ENCODE measurements at regions not wholly inside any gene's neighbourhood (a gene's known extent, or its start where the extent isn't known, plus 50 kb on each side); places are given as distances from the start of the nearest gene placed in this dataset.

- no peak for DNase-seq
- H3K9me3 ChIP-seq, result no peaks in the 10 kb centered on the region
- intact Hi-C loops (cut with DNase I), result no loop called here
- no peak overlapping the region for H3K4me3 ChIP-seq
- TF ChIP-seq EP300 (IDR thresholded peaks at IDR 0.05) (no peak), POLR2A (IDR thresholded peaks at IDR 0.05) (no peak), CTCF (IDR thresholded peaks at IDR 0.05) (no peak)
- H3K4me1 ChIP-seq (ENCODE audit: insufficient read depth), result no peaks in the 10 kb centered on the region
- H3K27ac ChIP-seq, result no peak overlapping the region
- H3K27me3 ChIP-seq, result no peaks in the 10 kb centered on the region
- H3K36me3 ChIP-seq, result no peaks in the 10 kb centered on the region
- WGBS, 3 donors, result 64 to 82% (median 71%) methylated on average over 1 of the region's 1 CpG
Observed at GRCh38 chr20:40591119-40591518, 97.9 kb downstream of the MAFB start.

- no peak for DNase-seq
- no peak for TF ChIP-seq CTCF (IDR thresholded peaks at IDR 0.05)
- TF ChIP-seq POLR2A (IDR thresholded peaks at IDR 0.05), result no peak
- no peak for TF ChIP-seq EP300 (IDR thresholded peaks at IDR 0.05)
- intact Hi-C loops (cut with DNase I), result no loop called here
- WGBS, 3 donors, result 3 to 10% (median 5%) methylated on average over 2 of the region's 2 CpGs
- H3K27ac ChIP-seq, result no peak overlapping the region
- H3K4me1 ChIP-seq (ENCODE audit: insufficient read depth), result no peaks in the 10 kb centered on the region
- no peak overlapping the region for H3K4me3 ChIP-seq
- no peaks in the 10 kb centered on the region for H3K9me3 ChIP-seq
- H3K36me3 ChIP-seq, result no peaks in the 10 kb centered on the region
- H3K27me3 ChIP-seq, result no peaks in the 10 kb centered on the region
Observed at GRCh38 chr20:40589581-40589980, 99.5 kb downstream of the MAFB start.

- intact Hi-C loops (cut with DNase I), result no loop called here
- Histone ChIP-seq H3K27me3 (no peaks in the 10 kb centered on the region), H3K27ac (no peak overlapping the region), H3K4me1 (ENCODE audit: insufficient read depth) (no peaks in the 10 kb centered on the region), H3K9me3 (no peaks in the 10 kb centered on the region), H3K36me3 (no peaks in the 10 kb centered on the region), H3K4me3 (no peak overlapping the region)
- WGBS, 3 donors, result 77 to 82% (median 78%) methylated on average over 4 of the region's 4 CpGs
- TF ChIP-seq EP300 (IDR thresholded peaks at IDR 0.05), result no peak
- TF ChIP-seq POLR2A (IDR thresholded peaks at IDR 0.05), result no peak
- TF ChIP-seq CTCF (IDR thresholded peaks at IDR 0.05), result no peak
- no peak for DNase-seq
Observed at GRCh38 chr20:40588891-40589290, 100.1 kb downstream of the MAFB start.

GRCh38 chr20:40587038-40587437 lies 102.0 kb downstream of the MAFB start:
- Histone ChIP-seq H3K27me3 (no peaks in the 10 kb centered on the region), H3K36me3 (no peaks in the 10 kb centered on the region), H3K27ac (no peak overlapping the region), H3K4me1 (ENCODE audit: insufficient read depth) (no peaks in the 10 kb centered on the region), H3K9me3 (no peaks in the 10 kb centered on the region), H3K4me3 (no peak overlapping the region)
- WGBS, 3 donors, result 74 to 80% (median 79%) methylated on average over 7 of the region's 7 CpGs
- DNase-seq, result no peak
- intact Hi-C loops (cut with DNase I), result no loop called here
- no peak for TF ChIP-seq EP300 (IDR thresholded peaks at IDR 0.05)
- no peak for TF ChIP-seq CTCF (IDR thresholded peaks at IDR 0.05)
- TF ChIP-seq POLR2A (IDR thresholded peaks at IDR 0.05), result no peak

All from ovary (tissue), 7 donors.